ENCODE measurements at regions not wholly inside any gene's neighbourhood (a gene's known extent, or its start where the extent isn't known, plus 50 kb on each side); places are given as distances from the start of the nearest gene placed in this dataset.

- DNase-seq, result no peak
Observed at GRCh38 chr1:164188497-164188896, 370.5 kb upstream of the PBX1 start.

GRCh38 chr1:164191191-164191590 is 367.8 kb upstream of the PBX1 start:
- no peak for DNase-seq

GRCh38 chr1:164210211-164210739 is 348.7 kb upstream of the PBX1 start:
- no peak for DNase-seq

- DNase-seq, result peak; percentile 93
Observed at GRCh38 chr1:164223378-164223777, 335.6 kb upstream of the PBX1 start.

GRCh38 chr1:164225011-164225410 is 334.0 kb upstream of the PBX1 start:
- DNase-seq, result no peak

- DNase-seq, result no peak
Observed at GRCh38 chr1:164226977-164227376, 332.0 kb upstream of the PBX1 start.

- DNase-seq, result no peak
Observed at GRCh38 chr1:164228928-164229327, 330.1 kb upstream of the PBX1 start.

- DNase-seq, result no peak
Observed at GRCh38 chr1:164233149-164233548, 325.8 kb upstream of the PBX1 start.

- DNase-seq, result no peak
Observed at GRCh38 chr1:164240081-164240480, 318.9 kb upstream of the PBX1 start.

- DNase-seq, result no peak
Observed at GRCh38 chr1:164250365-164250764, 308.6 kb upstream of the PBX1 start.

GRCh38 chr1:164256456-164256855 is 302.5 kb upstream of the PBX1 start:
- DNase-seq, result no peak

- no peak for DNase-seq
Observed at GRCh38 chr1:164261691-164262240, 297.2 kb upstream of the PBX1 start.

GRCh38 chr1:164263540-164263939 is 295.4 kb upstream of the PBX1 start:
- DNase-seq, result no peak

GRCh38 chr1:164265232-164265631 is 293.8 kb upstream of the PBX1 start:
- no peak for DNase-seq

GRCh38 chr1:164272156-164272555 is 286.8 kb upstream of the PBX1 start:
- no peak for DNase-seq

- DNase-seq, result no peak
Observed at GRCh38 chr1:164296172-164296571, 262.8 kb upstream of the PBX1 start.

GRCh38 chr1:164308101-164308500 is 250.9 kb upstream of the PBX1 start:
- no peak for DNase-seq

- no peak for DNase-seq
Observed at GRCh38 chr1:164310166-164310565, 248.8 kb upstream of the PBX1 start.

- no peak for DNase-seq
Observed at GRCh38 chr1:164311377-164311776, 247.6 kb upstream of the PBX1 start.

- DNase-seq, result no peak
Observed at GRCh38 chr1:164320790-164321731, 237.9 kb upstream of the PBX1 start.

GRCh38 chr1:164325786-164326185 is 233.2 kb upstream of the PBX1 start:
- DNase-seq, result no peak

- DNase-seq, result no peak
Observed at GRCh38 chr1:164333387-164333786, 225.6 kb upstream of the PBX1 start.

GRCh38 chr1:164337394-164337793 is 221.6 kb upstream of the PBX1 start:
- no peak for DNase-seq

GRCh38 chr1:164337885-164338284 is 221.1 kb upstream of the PBX1 start:
- no peak for DNase-seq

All from NCI-H1105 treated with DMSO at 0.1 percent for 48 hours (cell line).